ENCODE measurements at regions not wholly inside any gene's neighbourhood (a gene's known extent, or its start where the extent isn't known, plus 50 kb on each side); places are given as distances from the start of the nearest gene placed in this dataset.

- in situ Hi-C loops (cut with HindIII; ENCODE audit: low pct_unique_long_range_greater_than_20kb, low sequenced_read_pairs): no loop called here
- DNase-seq (ENCODE audit: low read depth, low spot score): no peak
These were observed 234.3 kb downstream of the CDC5L start for GRCh38 chr6:44621846-44622245.

GRCh38 chr6:44622555-44622954, 235.0 kb downstream of the CDC5L start:
- no peak for DNase-seq (ENCODE audit: low read depth, low spot score)
- in situ Hi-C loops (cut with HindIII; ENCODE audit: low pct_unique_long_range_greater_than_20kb, low sequenced_read_pairs): no loop called here

GRCh38 chr6:44622956-44623355, 235.4 kb downstream of the CDC5L start:
- in situ Hi-C loops (cut with HindIII; ENCODE audit: low pct_unique_long_range_greater_than_20kb, low sequenced_read_pairs): no loop called here
- DNase-seq (ENCODE audit: low read depth, low spot score): no peak

- DNase-seq (ENCODE audit: low read depth, low spot score): no peak
- in situ Hi-C loops (cut with HindIII; ENCODE audit: low pct_unique_long_range_greater_than_20kb, low sequenced_read_pairs): no loop called here
These were observed 236.7 kb downstream of the CDC5L start for GRCh38 chr6:44624226-44624625.

GRCh38 chr6:44624936-44625573, 237.5 kb downstream of the CDC5L start:
- in situ Hi-C loops (cut with HindIII; ENCODE audit: low pct_unique_long_range_greater_than_20kb, low sequenced_read_pairs): no loop called here
- DNase-seq (ENCODE audit: low read depth, low spot score): no peak

GRCh38 chr6:44625996-44626395, 238.5 kb downstream of the CDC5L start:
- in situ Hi-C loops (cut with HindIII; ENCODE audit: low pct_unique_long_range_greater_than_20kb, low sequenced_read_pairs): no loop called here
- no peak for DNase-seq (ENCODE audit: low read depth, low spot score)

GRCh38 chr6:44626616-44627015, 239.1 kb downstream of the CDC5L start:
- in situ Hi-C loops (cut with HindIII; ENCODE audit: low pct_unique_long_range_greater_than_20kb, low sequenced_read_pairs): no loop called here
- no peak for DNase-seq (ENCODE audit: low read depth, low spot score)

- DNase-seq (ENCODE audit: low read depth, low spot score): no peak
- in situ Hi-C loops (cut with HindIII; ENCODE audit: low pct_unique_long_range_greater_than_20kb, low sequenced_read_pairs): no loop called here
These were observed 239.8 kb downstream of the CDC5L start for GRCh38 chr6:44627091-44627882.

- DNase-seq (ENCODE audit: low read depth, low spot score): no peak
- in situ Hi-C loops (cut with HindIII; ENCODE audit: low pct_unique_long_range_greater_than_20kb, low sequenced_read_pairs): no loop called here
These were observed 240.4 kb downstream of the CDC5L start for GRCh38 chr6:44627883-44628271.

GRCh38 chr6:44628347-44628746, 240.8 kb downstream of the CDC5L start:
- in situ Hi-C loops (cut with HindIII; ENCODE audit: low pct_unique_long_range_greater_than_20kb, low sequenced_read_pairs): no loop called here
- no peak for DNase-seq (ENCODE audit: low read depth, low spot score)

GRCh38 chr6:44629636-44630035, 242.1 kb downstream of the CDC5L start:
- in situ Hi-C loops (cut with HindIII; ENCODE audit: low pct_unique_long_range_greater_than_20kb, low sequenced_read_pairs): no loop called here
- no peak for DNase-seq (ENCODE audit: low read depth, low spot score)

GRCh38 chr6:44630125-44631028, 242.9 kb downstream of the CDC5L start:
- peak; percentile 67 for DNase-seq (ENCODE audit: low read depth, low spot score)
- in situ Hi-C loops (cut with HindIII; ENCODE audit: low pct_unique_long_range_greater_than_20kb, low sequenced_read_pairs): no loop called here

- DNase-seq (ENCODE audit: low read depth, low spot score): no peak
- in situ Hi-C loops (cut with HindIII; ENCODE audit: low pct_unique_long_range_greater_than_20kb, low sequenced_read_pairs): no loop called here
These were observed 244.5 kb downstream of the CDC5L start for GRCh38 chr6:44631968-44632367.

- in situ Hi-C loops (cut with HindIII; ENCODE audit: low pct_unique_long_range_greater_than_20kb, low sequenced_read_pairs): no loop called here
- no peak for DNase-seq (ENCODE audit: low read depth, low spot score)
These were observed 246.8 kb downstream of the CDC5L start for GRCh38 chr6:44634321-44634720.

GRCh38 chr6:44635486-44635885, 248.0 kb downstream of the CDC5L start:
- in situ Hi-C loops (cut with HindIII; ENCODE audit: low pct_unique_long_range_greater_than_20kb, low sequenced_read_pairs): no loop called here
- no peak for DNase-seq (ENCODE audit: low read depth, low spot score)

GRCh38 chr6:44636561-44637248, 249.2 kb downstream of the CDC5L start:
- DNase-seq (ENCODE audit: low read depth, low spot score): no peak
- in situ Hi-C loops (cut with HindIII; ENCODE audit: low pct_unique_long_range_greater_than_20kb, low sequenced_read_pairs): no loop called here

- in situ Hi-C loops (cut with HindIII; ENCODE audit: low pct_unique_long_range_greater_than_20kb, low sequenced_read_pairs): no loop called here
These were observed 254.0 kb downstream of the CDC5L start for GRCh38 chr6:44641344-44642031.

More at GRCh38 chr6:44641344-44642031, 254.0 kb downstream of the CDC5L start:
- DNase-seq (ENCODE audit: low read depth, low spot score): no peak
